K562 (cell line): ENCODE measurements at regions not wholly inside any gene's neighbourhood (a gene's known extent, or its start where the extent isn't known, plus 50 kb on each side); places are given as distances from the start of the nearest gene placed in this dataset.
A peak's percentile ranks its signal among the peaks of the same experiment; 100 is the strongest.

Source experiments
- ATAC-seq: fragments of 200-7000 bp; cut with Tn5 transposase; 3 replicates; pipeline ENCODE4 v1.9.1; 2020; ENCODE audit warnings: moderate library complexity
- BruUV-seq: library from RNA; stranded (reverse); fragments of 400-500 nt; replicated peaks from 2 replicates; lab custom pipeline; 2021; lab: Mats Ljungman, UMichigan
- CTCF ChIA-PET: fragments of 300-600 bp; formaldehyde crosslinking; extraction: SDS; loops from one replicate; lab custom pipeline; 2021; ENCODE audit warnings: low intra/inter-chr PET ratio; lab: Yijun Ruan, JAX
- POLR2A ChIA-PET: fragments of 300-600, 350-650 bp; sonication (Branson Sonifier 250); formaldehyde crosslinking; extraction: SDS; loops from one replicate; lab custom pipeline; 2021; ENCODE audit warnings: antibody characterized with exemption, inconsistent platforms; lab: Yijun Ruan, JAX
- DNase-seq, 4 experiments: peaks; one replicate each; pipeline versions ENCODE4 v3.0.0 to v3.0.0-alpha.2; 2011 to 2018; ENCODE audit warnings: low spot score in 3 of 4, mixed read lengths in 3 of 4; ENCODE audit errors: extremely low read depth in 1 of 4
- FAIRE-seq: peaks from 2 replicates; lab custom pipeline; 2011; peaks lifted over from hg19 to GRCh38; lab: Jason Lieb, UNC
- H2AFZ ChIP-seq: 2 replicates; pipeline ENCODE4 v1.6.0; 2011; ENCODE audit warnings: low read depth, low read length, control low read depth, inconsistent platforms
- H3K27ac ChIP-seq: fragments of 200-600 bp; 3 replicates; pipeline ENCODE4 v1.8.0; 2011; ENCODE audit warnings: low read depth, mild to moderate bottlenecking, control low read depth, inconsistent platforms, low read length, moderate library complexity, mixed read lengths; ENCODE audit errors: extremely low read depth
- H3K27me3 ChIP-seq, 2 experiments: fragments of 300-600 bp in 1 of 2; 2 replicates in 1 of 2; 3 replicates in 1 of 2; pipeline versions ENCODE4 v1.6.0 to v1.8.0; 2011; ENCODE audit warnings: inconsistent platforms in 2 of 2, low read length in 2 of 2, mild to moderate bottlenecking in 1 of 2, mixed read lengths in 1 of 2, moderate library complexity in 1 of 2; ENCODE audit not compliant: control insufficient read depth in 2 of 2, insufficient read depth in 2 of 2
- H3K36me3 ChIP-seq: fragments of 300-600 bp; 3 replicates; pipeline ENCODE4 v1.8.0; 2011; ENCODE audit warnings: mild to moderate bottlenecking, low read length, inconsistent platforms; ENCODE audit not compliant: control insufficient read depth, insufficient read depth
- H3K4me1 ChIP-seq, 2 experiments: fragments of 200-600 bp in 1 of 2; replicated peaks in 1 of 2; 2 replicates in 1 of 2; 3 replicates in 1 of 2; pipeline versions ENCODE4 v1.5.1 to v1.8.0; 2011; ENCODE audit warnings: inconsistent platforms in 2 of 2, low read length in 2 of 2, mild to moderate bottlenecking in 1 of 2, mixed read lengths in 1 of 2, moderate library complexity in 1 of 2; ENCODE audit not compliant: control insufficient read depth in 2 of 2, insufficient read depth in 2 of 2
- H3K4me2 ChIP-seq: 2 replicates; pipeline ENCODE4 v1.6.1; 2011; ENCODE audit warnings: low read length, control low read depth, inconsistent platforms, mixed read lengths; ENCODE audit not compliant: insufficient read depth
- H3K4me3 ChIP-seq: fragments of 200-600 bp; sonication (generic), shearing (Covaris generic); 2 replicates; pipeline ENCODE4 v1.5.1; 2016; ENCODE audit warnings: control low read depth, inconsistent platforms
- H3K79me2 ChIP-seq: fragments of 200-600 bp; 3 replicates; pipeline ENCODE4 v1.8.0; 2011; ENCODE audit warnings: low read length, inconsistent platforms; ENCODE audit not compliant: control insufficient read depth, insufficient read depth
- H3K9ac ChIP-seq, 2 experiments: 2 replicates each; pipeline versions ENCODE4 v1.6.0 to v1.6.1; 2011; ENCODE audit warnings: low read depth in 2 of 2, low read length in 2 of 2, control low read depth in 1 of 2, inconsistent platforms in 1 of 2, mild to moderate bottlenecking in 1 of 2, mixed read lengths in 1 of 2; ENCODE audit not compliant: insufficient read depth in 1 of 2
- H3K9me1 ChIP-seq: one replicate; pipeline ENCODE4 v1.6.0; 2011; ENCODE audit warnings: inconsistent platforms, mild to moderate bottlenecking, low read length, moderate library complexity; ENCODE audit not compliant: control insufficient read depth, insufficient read depth
- H3K9me3 ChIP-seq: replicated peaks from 2 replicates; pipeline ENCODE4 v1.5.1; 2011; ENCODE audit warnings: low read depth, low read length, inconsistent platforms; ENCODE audit not compliant: control insufficient read depth, insufficient read depth
- H4K20me1 ChIP-seq: replicated peaks from 2 replicates; pipeline ENCODE4 v1.6.1; 2011; ENCODE audit warnings: low read length, inconsistent platforms, mixed read lengths; ENCODE audit not compliant: control insufficient read depth, insufficient read depth
- BCOR ChIP-seq: fragments of 450-650 bp; IDR thresholded peaks from 2 replicates; pipeline ENCODE4 v1.6.1; 2016
- CCNT2 ChIP-seq: IDR thresholded peaks from 2 replicates; pipeline ENCODE4 v1.6.1; 2011; ENCODE audit warnings: borderline replicate concordance, low read depth, mild to moderate bottlenecking, moderate library complexity, mixed read lengths, low read length; ENCODE audit not compliant: insufficient read length; ENCODE audit errors: extremely low read depth
- ERF ChIP-seq: fragments of 450-650 bp; formaldehyde crosslinking; IDR thresholded peaks from 2 replicates; pipeline ENCODE4 v1.4.0; 2020; ENCODE audit warnings: mild to moderate bottlenecking, mixed read lengths
- NCOA4 ChIP-seq: fragments of 450-650 bp; IDR thresholded peaks from 2 replicates; pipeline ENCODE4 v1.6.1; 2018; ENCODE audit warnings: mild to moderate bottlenecking; ENCODE audit not compliant: partially characterized antibody
- NFIC ChIP-seq: fragments of 450-650 bp; IDR thresholded peaks from 2 replicates; pipeline ENCODE4 v1.6.1; 2017; ENCODE audit warnings: mild to moderate bottlenecking, inconsistent platforms
- NFRKB ChIP-seq: fragments of 450-650 bp; IDR thresholded peaks from 2 replicates; pipeline ENCODE4 v1.6.1; 2016; ENCODE audit warnings: low read depth
- TFAM ChIP-seq: fragments of 250-450 bp; sonication (Bioruptor Pico); conservative IDR thresholded peaks from 2 replicates; pipeline ENCODE4 v1.5.0; 2021; ENCODE audit warnings: mild to moderate bottlenecking, moderate library complexity
- ZNF121 ChIP-seq: sonication (generic); formaldehyde crosslinking; conservative IDR thresholded peaks from 2 replicates; pipeline ENCODE4 v1.8.0; 2022; ENCODE audit warnings: missing genetic modification reagents
- WGBS: fragments of 100-300 bp; shearing (Covaris generic); methylation state at CpG from one replicate; pipeline ENCODE4 v1.1.6; 2016; ENCODE audit warnings: low coverage, mixed read lengths; ENCODE audit not compliant: insufficient coverage; ENCODE audit errors: missing lambda C conversion rate; 5-methylcytosine and 5-hydroxymethylcytosine counted together
- in situ Hi-C: fragments of 300-500 bp; cut with MboI; formaldehyde crosslinking; loops from 4 replicates; pipeline ENCODE4 v1.15.0; 2018; ENCODE audit warnings: inconsistent platforms, mixed read lengths
- intact Hi-C: fragments of 100-400 bp; cut with micrococcal nuclease; formaldehyde crosslinking; loops from 2 replicates; pipeline ENCODE4 v1.14.2; 2022
- TF ChIP-seq, protein P1 (sequence below): sonication (generic); formaldehyde crosslinking; IDR thresholded peaks from 2 replicates; pipeline ENCODE4 v1.8.1; 2023; ENCODE audit warnings: mild to moderate bottlenecking, missing genetic modification reagents

DNA sequence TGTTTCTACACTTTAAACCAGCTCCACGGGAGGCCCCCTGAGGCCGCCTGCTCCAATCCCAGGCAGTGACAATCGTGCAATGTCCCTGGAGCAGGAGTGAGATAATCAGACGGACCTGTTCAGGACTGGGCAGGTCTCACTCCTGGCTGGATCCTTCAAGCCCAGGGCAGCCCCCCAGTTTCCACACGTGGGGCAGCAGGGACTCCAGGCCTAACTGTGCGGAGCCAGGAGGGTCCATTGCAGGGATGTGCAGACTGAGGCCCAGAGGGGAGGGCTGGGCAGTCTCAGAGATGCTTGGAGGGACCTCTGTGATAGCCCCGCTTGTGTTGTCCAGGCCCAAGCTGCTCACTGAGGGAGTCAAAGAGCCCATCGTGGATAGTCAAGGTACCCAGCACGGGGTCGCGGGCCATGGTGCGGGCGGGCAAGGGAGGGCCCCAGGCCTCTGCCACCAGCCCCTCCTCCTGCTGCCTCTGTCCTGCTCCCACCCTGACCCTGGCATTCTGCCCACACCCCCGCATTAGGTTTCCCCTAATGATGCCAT lies 110.5 kb upstream of the KCTD7 start:
- Histone ChIP-seq H3K27ac (no peak overlapping the region), H3K79me2 (no peaks in the 10 kb centered on the region), H3K9me1 (no peaks in the 10 kb centered on the region), H3K27me3 (peaks cover 0 to 5% of the 10 kb centered on the region in 2 experiments; a peak in 2 of 5 replicates), H4K20me1 (no peaks in the 10 kb centered on the region), H3K4me3 (no peak overlapping the region), H3K9me3 (no peaks in the 10 kb centered on the region), H2AFZ (no peak overlapping the region), H3K9ac (peak overlapping the region in 1 of 2 experiments; percentile 61; a peak in 2 of 4 replicates), H3K4me1 (peaks cover 5 to 11% of the 10 kb centered on the region in 2 experiments; a peak in 3 of 5 replicates), H3K36me3 (no peaks in the 10 kb centered on the region), H3K4me2 (no peak overlapping the region)
- FAIRE-seq (no peak), ATAC-seq (peak; percentile 46), DNase-seq (peak in 1 of 4 experiments; percentile 9)
- ChIA-PET CTCF (no interaction called here), POLR2A (interaction anchor here (0.9 kb wide), 1 partner anchor 22 kb away, joined by 3 read pairs; no protein-coding TSS in a partner anchor)
- BruUV-seq, result no TSS peak
- intact Hi-C loops (no loop called here), in situ Hi-C loops (no loop called here)
- no peak for TF ChIP-seq CCNT2
- TF ChIP-seq NFRKB, result no peak
- peak; percentile 23; the same call in 1 of the 2 replicates for TF ChIP-seq NFIC
- TF ChIP-seq NCOA4, result no peak
- no peak for TF ChIP-seq BCOR
- no peak for TF ChIP-seq TFAM
- TF ChIP-seq ERF (CRISPR knock-in tag), result no peak
- 37% methylated on average over 8 of the region's 14 CpGs for WGBS

DNA sequence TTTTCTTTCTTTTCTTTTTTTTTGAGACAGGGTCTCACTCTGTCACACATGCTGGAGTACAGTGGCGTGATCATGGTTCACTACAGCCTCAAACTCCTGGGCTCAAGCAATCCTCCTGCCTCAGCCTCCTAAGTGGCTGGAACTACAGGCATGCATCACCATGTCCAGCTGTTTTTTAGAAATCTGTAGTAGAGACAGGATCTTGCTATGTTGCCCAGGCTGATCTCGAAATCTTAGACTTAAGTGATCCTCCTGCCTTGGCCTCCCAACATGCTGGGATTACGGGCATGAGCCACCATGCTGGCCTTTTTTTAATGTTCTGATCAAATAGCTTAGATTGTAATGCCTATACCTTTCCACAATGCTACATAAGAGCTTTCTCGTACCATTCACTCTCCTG lies 107.0 kb upstream of the KCTD7 start:
- intact Hi-C loops, result no loop called here
- Histone ChIP-seq H4K20me1 (no peaks in the 10 kb centered on the region), H3K9ac (no peak overlapping the region), H3K4me2 (no peak overlapping the region), H3K4me3 (no peak overlapping the region), H3K79me2 (no peaks in the 10 kb centered on the region), H3K4me1 (peaks cover 5 to 15% of the 10 kb centered on the region in 2 experiments; a peak in 3 of 5 replicates), H2AFZ (no peak overlapping the region), H3K9me1 (no peaks in the 10 kb centered on the region), H3K36me3 (no peaks in the 10 kb centered on the region), H3K27me3 (peaks cover 0 to 5% of the 10 kb centered on the region in 2 experiments; a peak in 2 of 5 replicates), H3K27ac (no peak overlapping the region), H3K9me3 (no peaks in the 10 kb centered on the region)
- POLR2A ChIA-PET, result interaction anchor here (1.1 to 1.6 kb wide), 2 partner anchors 9 to 20 kb away, joined by 5 to 8 read pairs; no protein-coding TSS in a partner anchor
- DNase-seq, result no peak
- no TSS peak for BruUV-seq
- ATAC-seq, result no peak
- TF ChIP-seq, protein P1, sequence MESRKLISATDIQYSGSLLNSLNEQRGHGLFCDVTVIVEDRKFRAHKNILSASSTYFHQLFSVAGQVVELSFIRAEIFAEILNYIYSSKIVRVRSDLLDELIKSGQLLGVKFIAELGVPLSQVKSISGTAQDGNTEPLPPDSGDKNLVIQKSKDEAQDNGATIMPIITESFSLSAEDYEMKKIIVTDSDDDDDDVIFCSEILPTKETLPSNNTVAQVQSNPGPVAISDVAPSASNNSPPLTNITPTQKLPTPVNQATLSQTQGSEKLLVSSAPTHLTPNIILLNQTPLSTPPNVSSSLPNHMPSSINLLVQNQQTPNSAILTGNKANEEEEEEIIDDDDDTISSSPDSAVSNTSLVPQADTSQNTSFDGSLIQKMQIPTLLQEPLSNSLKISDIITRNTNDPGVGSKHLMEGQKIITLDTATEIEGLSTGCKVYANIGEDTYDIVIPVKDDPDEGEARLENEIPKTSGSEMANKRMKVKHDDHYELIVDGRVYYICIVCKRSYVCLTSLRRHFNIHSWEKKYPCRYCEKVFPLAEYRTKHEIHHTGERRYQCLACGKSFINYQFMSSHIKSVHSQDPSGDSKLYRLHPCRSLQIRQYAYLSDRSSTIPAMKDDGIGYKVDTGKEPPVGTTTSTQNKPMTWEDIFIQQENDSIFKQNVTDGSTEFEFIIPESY (CRISPR knock-in tag), result no peak
- TF ChIP-seq ZNF121 (CRISPR knock-in tag), result peak; percentile 79
- FAIRE-seq, result no peak
- WGBS, result 15% methylated on average over 4 of the region's 4 CpGs
- CTCF ChIA-PET, result no interaction called here
- in situ Hi-C loops, result no loop called here
